ENCODE measurements at regions not wholly inside any gene's neighbourhood (a gene's known extent, or its start where the extent isn't known, plus 50 kb on each side); places are given as distances from the start of the nearest gene placed in this dataset.

DNA sequence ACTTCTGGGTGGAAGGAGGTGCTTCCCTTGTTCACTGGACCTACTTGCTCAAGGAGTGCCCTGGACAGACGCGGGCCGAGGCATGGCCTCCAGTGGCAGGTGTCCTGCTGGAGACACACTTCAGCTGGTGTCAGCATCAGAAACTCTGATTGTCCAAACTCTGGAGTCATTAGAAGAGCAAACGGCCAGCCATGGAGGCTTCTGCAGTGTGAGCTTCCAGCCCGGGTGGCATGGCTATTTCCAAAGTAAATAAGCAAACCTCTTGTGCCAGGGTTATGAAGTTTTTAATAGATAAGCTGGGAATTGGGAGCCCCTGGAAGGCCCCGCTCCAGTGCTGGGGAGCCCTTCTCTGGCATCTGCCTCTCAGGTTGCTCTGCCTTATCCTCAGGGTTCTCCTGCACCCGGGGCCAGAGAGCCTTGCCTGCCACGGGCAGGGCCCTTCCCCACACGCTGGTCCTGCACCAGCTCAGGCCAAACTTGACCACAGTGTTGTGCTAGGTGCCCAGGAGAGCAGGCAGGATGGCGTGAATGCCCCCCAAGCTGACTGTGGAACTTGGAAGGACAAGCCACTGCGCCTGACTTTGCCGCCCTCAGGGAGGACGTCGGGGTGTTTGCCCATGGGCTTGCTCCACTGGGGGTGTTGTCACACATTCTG, 285.6 kb downstream of the GADD45G start:
- TF ChIP-seq CTCF (IDR thresholded peaks at IDR 0.05) (no peak), POLR2A (IDR thresholded peaks at IDR 0.05) (no peak)

Data from suprapubic skin (tissue), 3 donors.